ENCODE measurements at regions not wholly inside any gene's neighbourhood (a gene's known extent, or its start where the extent isn't known, plus 50 kb on each side); places are given as distances from the start of the nearest gene placed in this dataset.

GRCh38 chr15:100781061-100781960 is 98.3 kb upstream of the ALDH1A3 start:
- Histone ChIP-seq H2AFZ (ENCODE audit: low read depth, low read length, poor library complexity, severe bottlenecking) (no peak overlapping the region), H3K9ac (ENCODE audit: low read length) (no peak overlapping the region), H4K20me1 (ENCODE audit: insufficient read depth) (no peaks in the 10 kb centered on the region), H3K4me1 (ENCODE audit: control insufficient read depth in 1 of 2, insufficient read depth in 2 of 2, low read length in 2 of 2) (peaks cover 0 to 35% of the 10 kb centered on the region in 2 experiments; a peak in 2 of 4 replicates), H3K4me2 (ENCODE audit: low read length) (peak overlapping the region; percentile 30), H3K27me3 (ENCODE audit: insufficient read depth, low read length) (no peaks in the 10 kb centered on the region), H3K79me2 (ENCODE audit: insufficient read depth, low read length) (no peaks in the 10 kb centered on the region), H3K9me2 (ENCODE audit: insufficient read depth) (no peaks in the 10 kb centered on the region), H3K27ac (ENCODE audit: low read depth, low read length) (no peak overlapping the region), H3K36me3 (ENCODE audit: control insufficient read depth in 1 of 2, insufficient read depth in 2 of 2, low read length in 2 of 2) (no peaks in the 10 kb centered on the region), H3K9me3 (ENCODE audit: control insufficient read depth in 1 of 2, insufficient read depth in 1 of 2, low read depth in 1 of 2, low read length in 2 of 2) (no peaks in the 10 kb centered on the region), H3K4me3 (replicated peaks in 1 of 2; ENCODE audit: low read depth in 1 of 2, low read length in 2 of 2) (no peak overlapping the region)
- CTCF ChIA-PET, result no interaction called here
- TF ChIP-seq EZH2phosphoT487 (IDR thresholded peaks at IDR 0.05; ENCODE audit: borderline replicate concordance) (no peak), ATF3 (IDR thresholded peaks at IDR 0.05) (no peak), JUND (IDR thresholded peaks at IDR 0.05) (no peak), RAD21 (IDR thresholded peaks at IDR 0.05; ENCODE audit: low read depth) (no peak), SRF (IDR thresholded peaks at IDR 0.05; ENCODE audit: low read depth) (no peak), CEBPB (IDR thresholded peaks at IDR 0.05; ENCODE audit: low read depth) (no peak)
- BruUV-seq (replicated peaks), result no TSS peak
- POLR2A ChIA-PET, result no interaction called here
- intact Hi-C loops (cut with micrococcal nuclease), result no loop called here
- RAD21 ChIA-PET (ENCODE audit: low non-redundant PET in 1 of 2, low total read pairs in 2 of 2, uncharacterized antibody in 2 of 2, unreplicated experiment in 2 of 2), result no interaction called here
- peak; percentile 21; the same call in 1 of the 2 replicates for ATAC-seq
- DNase-seq (ENCODE audit: low read depth, low spot score), result no peak

DNA sequence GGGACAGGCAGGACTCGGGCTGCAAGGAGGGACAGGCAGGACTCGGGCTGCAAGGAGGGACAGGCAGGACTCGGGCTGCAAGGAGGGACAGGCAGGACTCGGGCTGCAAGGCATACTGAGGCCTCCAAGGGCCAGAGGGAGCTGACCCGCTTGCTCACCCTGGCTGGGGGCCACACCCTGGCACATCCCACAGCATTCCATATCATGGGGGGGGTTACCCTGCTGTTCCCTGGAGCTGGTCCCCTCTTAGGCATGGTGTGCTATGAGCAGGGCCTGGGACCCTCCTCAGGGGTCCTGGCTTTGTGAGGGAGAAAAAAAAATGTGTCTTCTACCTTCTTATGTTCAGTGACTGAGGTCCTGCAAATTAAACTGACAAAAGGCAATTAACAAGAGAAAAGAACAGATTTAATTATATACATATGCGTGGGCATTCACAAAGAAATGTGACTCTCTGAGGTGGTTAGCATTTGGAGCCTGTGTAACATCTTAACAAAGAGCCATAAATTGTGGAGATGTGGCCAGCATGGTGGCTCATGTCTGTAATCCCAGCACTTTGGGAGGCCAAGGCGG is 97.6 kb upstream of the ALDH1A3 start:
- intact Hi-C loops (cut with micrococcal nuclease), result no loop called here
- Histone ChIP-seq H3K79me2 (ENCODE audit: insufficient read depth, low read length) (no peaks in the 10 kb centered on the region), H3K27me3 (ENCODE audit: insufficient read depth, low read length) (no peaks in the 10 kb centered on the region), H3K4me2 (ENCODE audit: low read length) (peak overlapping the region; percentile 30), H3K4me3 (replicated peaks in 1 of 2; ENCODE audit: low read depth in 1 of 2, low read length in 2 of 2) (no peak overlapping the region), H3K9me3 (ENCODE audit: control insufficient read depth in 1 of 2, insufficient read depth in 1 of 2, low read depth in 1 of 2, low read length in 2 of 2) (no peaks in the 10 kb centered on the region), H3K36me3 (ENCODE audit: control insufficient read depth in 1 of 2, insufficient read depth in 2 of 2, low read length in 2 of 2) (no peaks in the 10 kb centered on the region), H4K20me1 (ENCODE audit: insufficient read depth) (no peaks in the 10 kb centered on the region), H3K27ac (ENCODE audit: low read depth, low read length) (no peak overlapping the region), H3K9me2 (ENCODE audit: insufficient read depth) (no peaks in the 10 kb centered on the region), H3K9ac (ENCODE audit: low read length) (no peak overlapping the region), H3K4me1 (ENCODE audit: control insufficient read depth in 1 of 2, insufficient read depth in 2 of 2, low read length in 2 of 2) (peaks cover 0 to 30% of the 10 kb centered on the region in 2 experiments; a peak in 2 of 4 replicates), H2AFZ (ENCODE audit: low read depth, low read length, poor library complexity, severe bottlenecking) (no peak overlapping the region)
- ChIA-PET RAD21 (ENCODE audit: low non-redundant PET in 1 of 2, low total read pairs in 2 of 2, uncharacterized antibody in 2 of 2, unreplicated experiment in 2 of 2) (no interaction called here), CTCF (no interaction called here), POLR2A (no interaction called here)
- DNase-seq (ENCODE audit: low read depth, low spot score) (no peak), ATAC-seq (peak; percentile 35; the same call in 1 of the 2 replicates)
- TF ChIP-seq TCF7L2 (IDR thresholded peaks at IDR 0.05; ENCODE audit: borderline replicate concordance, extremely low read depth, insufficient read depth, insufficient read length) (no peak), JUND (IDR thresholded peaks at IDR 0.05) (no peak), EZH2phosphoT487 (IDR thresholded peaks at IDR 0.05; ENCODE audit: borderline replicate concordance) (no peak), ZNF274 (IDR thresholded peaks at IDR 0.05; ENCODE audit: low read depth, low read length) (no peak), ZFX (IDR thresholded peaks at IDR 0.05) (no peak), EGR1 (IDR thresholded peaks at IDR 0.05; ENCODE audit: low read depth) (no peak), SP1 (IDR thresholded peaks at IDR 0.05; ENCODE audit: low read depth) (no peak), SIN3A (IDR thresholded peaks at IDR 0.05; ENCODE audit: low read depth) (no peak)
- no TSS peak for BruUV-seq (replicated peaks)
